Psoas muscle (tissue), 7 donors: ENCODE measurements at regions not wholly inside any gene's neighbourhood (a gene's known extent, or its start where the extent isn't known, plus 50 kb on each side); places are given as distances from the start of the nearest gene placed in this dataset.

Experiments used
- ATAC-seq, 4 donors: fragments of 200-7000 bp; cut with Tn5 transposase; one replicate each; pipeline ENCODE4 v1.9.1; 2020; ENCODE audit warnings: moderate library complexity in 3 of 4, mild to moderate bottlenecking in 2 of 4
- DNase-seq, 2 donors: peaks; one replicate each; pipeline ENCODE4 v3.0.0-alpha.2; 2020
- H3K27ac ChIP-seq: fragments of 200-600 bp; one replicate; pipeline ENCODE4 v1.8.0; 2022
- H3K27me3 ChIP-seq, 3 donors: fragments of 200-600 bp in 1 of 3; one replicate each; pipeline versions ENCODE4 v1.6.1 to v1.8.0; 2013 to 2022; ENCODE audit warnings: low read length in 2 of 3, mild to moderate bottlenecking in 2 of 3, moderate library complexity in 1 of 3; ENCODE audit not compliant: insufficient read depth in 3 of 3
- H3K36me3 ChIP-seq, 2 donors: fragments of 200-600 bp in 1 of 2; one replicate each; pipeline versions ENCODE4 v1.6.1 to v1.8.0; 2013 to 2022; ENCODE audit warnings: low read depth in 1 of 2, mild to moderate bottlenecking in 1 of 2, moderate library complexity in 1 of 2; ENCODE audit not compliant: insufficient read depth in 1 of 2
- H3K4me1 ChIP-seq: fragments of 200-600 bp; one replicate; pipeline ENCODE4 v1.8.0; 2022
- H3K4me3 ChIP-seq: fragments of 200-600 bp; one replicate; pipeline ENCODE4 v1.8.0; 2022; ENCODE audit warnings: mild to moderate bottlenecking
- H3K9me3 ChIP-seq: fragments of 200-600 bp; one replicate; pipeline ENCODE4 v1.8.0; 2022
- CTCF ChIP-seq: fragments of 200-600 bp; IDR thresholded peaks from one replicate; pipeline ENCODE4 v1.8.0; 2022; ENCODE audit warnings: antibody characterized with exemption
- WGBS, 3 donors: extraction: QIAGEN DNeasy Blood & Tissue Kit; methylation state at CpG; one replicate each; pipeline versions ENCODE4 v1.1.6 to v1.1.7; 2013; 5-methylcytosine and 5-hydroxymethylcytosine counted together
- intact Hi-C, 2 donors: fragments of 100-400 bp; cut with DNase I; formaldehyde crosslinking; loops; one replicate each; pipeline versions ENCODE4 v1.11.0 to v1.14.2; 2022
- donor health status: healthy with polysubstance abuse.
- donor health status: DM: no; HTN: no; CAD: no; lungs with moderate emphysema.
- donor health status: Bipolar disorder and iron deficiency.
- donor health status: healthy.
- donor health status: DM: yes; HTN: yes; CAD: no.
- donor health status: DM: no; HTN: no; CAD: no.
- donor health status: DM: yes; HTN: yes; CAD: no.

GRCh38 chr4:175444512-175444911 is 367.6 kb downstream of the GPM6A start:
- DNase-seq (no peak), ATAC-seq (no peak)
- Histone ChIP-seq H3K9me3 (no peaks in the 10 kb centered on the region), H3K4me1 (no peaks in the 10 kb centered on the region), H3K4me3 (no peak overlapping the region), H3K27me3 (no peaks in the 10 kb centered on the region), H3K36me3 (no peaks in the 10 kb centered on the region), H3K27ac (no peak overlapping the region)
- intact Hi-C loops = no loop called here
- TF ChIP-seq CTCF = no peak
- 84 to 92% (median 88%) methylated on average over 4 of the region's 4 CpGs for WGBS, 3 donors

GRCh38 chr4:175447016-175447415 is 365.0 kb downstream of the GPM6A start:
- no peak for TF ChIP-seq CTCF
- intact Hi-C loops = no loop called here
- no peaks in the 10 kb centered on the region for H3K36me3 ChIP-seq
- H3K4me3 ChIP-seq = no peak overlapping the region
- DNase-seq (no peak), ATAC-seq (no peak)
- H3K27me3 ChIP-seq = no peaks in the 10 kb centered on the region
- H3K9me3 ChIP-seq = no peaks in the 10 kb centered on the region
- 26 to 39% (median 31%) methylated on average over 1 of the region's 1 CpG for WGBS, 3 donors
- no peaks in the 10 kb centered on the region for H3K4me1 ChIP-seq
- H3K27ac ChIP-seq = no peak overlapping the region

GRCh38 chr4:175450446-175450845 is 361.6 kb downstream of the GPM6A start:
- intact Hi-C loops = no loop called here
- no peak for ATAC-seq
- no peaks in the 10 kb centered on the region for H3K27me3 ChIP-seq
- no peaks in the 10 kb centered on the region for H3K4me1 ChIP-seq
- H3K4me3 ChIP-seq = no peak overlapping the region
- TF ChIP-seq CTCF = no peak
- no peak for DNase-seq
- H3K27ac ChIP-seq = no peak overlapping the region
- H3K36me3 ChIP-seq = no peaks in the 10 kb centered on the region
- no peaks in the 10 kb centered on the region for H3K9me3 ChIP-seq

- Histone ChIP-seq H3K36me3 (no peaks in the 10 kb centered on the region), H3K27me3 (no peaks in the 10 kb centered on the region), H3K9me3 (no peaks in the 10 kb centered on the region), H3K27ac (no peak overlapping the region), H3K4me1 (no peaks in the 10 kb centered on the region), H3K4me3 (no peak overlapping the region)
- ATAC-seq = no peak
- 78 to 79% (median 78%) methylated on average over 8 of the region's 8 CpGs for WGBS, 3 donors
- intact Hi-C loops = no loop called here
- no peak for TF ChIP-seq CTCF
- DNase-seq = no peak
These were observed 360.7 kb downstream of the GPM6A start for GRCh38 chr4:175451238-175451965.

- Histone ChIP-seq H3K4me3 (no peak overlapping the region), H3K9me3 (no peaks in the 10 kb centered on the region), H3K36me3 (no peaks in the 10 kb centered on the region), H3K27me3 (no peaks in the 10 kb centered on the region), H3K27ac (no peak overlapping the region), H3K4me1 (no peaks in the 10 kb centered on the region)
- 40 to 64% (median 57%) methylated on average over 2 of the region's 2 CpGs for WGBS, 3 donors
- intact Hi-C loops = no loop called here
- DNase-seq (no peak), ATAC-seq (no peak)
- no peak for TF ChIP-seq CTCF
These were observed 358.6 kb downstream of the GPM6A start for GRCh38 chr4:175453456-175453855.
